ENCODE measurements at regions not wholly inside any gene's neighbourhood (a gene's known extent, or its start where the extent isn't known, plus 50 kb on each side); places are given as distances from the start of the nearest gene placed in this dataset.

- TF ChIP-seq CTCF (IDR thresholded peaks at IDR 0.05), result no peak
- no peak overlapping the region for H3K4me3 ChIP-seq
- intact Hi-C loops (cut with DNase I), result loop anchor here in 1 of 10 donors (10.0 kb wide), 1 partner anchor 241 kb away; no protein-coding TSS in a partner anchor
- no peak for DNase-seq
- H3K9me3 ChIP-seq, result no peaks in the 10 kb centered on the region
- ATAC-seq, result no peak
- H3K4me1 ChIP-seq, result no peaks in the 10 kb centered on the region
- 63 to 65% methylated on average over 6 of the region's 6 CpGs for WGBS, 2 donors
- H3K36me3 ChIP-seq, result no peaks in the 10 kb centered on the region
- H3K27me3 ChIP-seq, result no peaks in the 10 kb centered on the region
- H3K27ac ChIP-seq, result no peak overlapping the region
These were observed 178.6 kb upstream of the NRIP1 start for GRCh38 chr21:15243406-15243805.

GRCh38 chr21:15247613-15248012 is 182.8 kb upstream of the NRIP1 start:
- Histone ChIP-seq H3K9me3 (no peaks in the 10 kb centered on the region), H3K4me3 (no peak overlapping the region), H3K4me1 (peaks cover 0 to 3% (median 0%) of the 10 kb centered on the region in 9 donors), H3K36me3 (no peaks in the 10 kb centered on the region), H3K27ac (no peak overlapping the region), H3K27me3 (no peaks in the 10 kb centered on the region)
- intact Hi-C loops (cut with DNase I), result loop anchor here in 1 of 10 donors (10.0 kb wide), 1 partner anchor 237 kb away; no protein-coding TSS in a partner anchor
- 77 to 84% methylated on average over 2 of the region's 2 CpGs for WGBS, 2 donors
- DNase-seq, result no peak
- no peak for TF ChIP-seq CTCF (IDR thresholded peaks at IDR 0.05)
- no peak for ATAC-seq

- Histone ChIP-seq H3K4me3 (no peak overlapping the region), H3K36me3 (no peaks in the 10 kb centered on the region), H3K27ac (no peak overlapping the region), H3K27me3 (no peaks in the 10 kb centered on the region), H3K4me1 (peaks cover 0 to 3% (median 0%) of the 10 kb centered on the region in 9 donors), H3K9me3 (no peaks in the 10 kb centered on the region)
- intact Hi-C loops (cut with DNase I), result loop anchor here in 1 of 10 donors (10.0 kb wide), 1 partner anchor 235 kb away; no protein-coding TSS in a partner anchor
- ATAC-seq (peak in 3 of 8 donors; percentile 63 to 69 (median 69)), DNase-seq (peak in 1 of 2 donors; percentile 20)
- TF ChIP-seq CTCF (IDR thresholded peaks at IDR 0.05), result no peak
- 68 to 76% methylated on average over 6 of the region's 6 CpGs for WGBS, 2 donors
These were observed 184.6 kb upstream of the NRIP1 start for GRCh38 chr21:15249285-15249993.

GRCh38 chr21:15250384-15250783 is 185.6 kb upstream of the NRIP1 start:
- Histone ChIP-seq H3K4me1 (peaks cover 0 to 3% (median 0%) of the 10 kb centered on the region in 9 donors), H3K36me3 (no peaks in the 10 kb centered on the region), H3K27ac (no peak overlapping the region), H3K4me3 (no peak overlapping the region), H3K27me3 (no peaks in the 10 kb centered on the region), H3K9me3 (no peaks in the 10 kb centered on the region)
- WGBS, 2 donors, result 66 to 82% methylated on average over 2 of the region's 2 CpGs
- intact Hi-C loops (cut with DNase I), result no loop called here
- ATAC-seq, result no peak
- no peak for DNase-seq
- TF ChIP-seq CTCF (IDR thresholded peaks at IDR 0.05), result no peak
